Fibroblast of gingiva (primary cell): ENCODE measurements at regions not wholly inside any gene's neighbourhood (a gene's known extent, or its start where the extent isn't known, plus 50 kb on each side); places are given as distances from the start of the nearest gene placed in this dataset.
A peak's percentile ranks its signal among the peaks of the same experiment; 100 is the strongest.

ENCODE experiments used
- DNase-seq: peaks from one replicate; pipeline ENCODE4 v3.0.0-alpha.2; 2011; ENCODE audit warnings: low read depth

DNA sequence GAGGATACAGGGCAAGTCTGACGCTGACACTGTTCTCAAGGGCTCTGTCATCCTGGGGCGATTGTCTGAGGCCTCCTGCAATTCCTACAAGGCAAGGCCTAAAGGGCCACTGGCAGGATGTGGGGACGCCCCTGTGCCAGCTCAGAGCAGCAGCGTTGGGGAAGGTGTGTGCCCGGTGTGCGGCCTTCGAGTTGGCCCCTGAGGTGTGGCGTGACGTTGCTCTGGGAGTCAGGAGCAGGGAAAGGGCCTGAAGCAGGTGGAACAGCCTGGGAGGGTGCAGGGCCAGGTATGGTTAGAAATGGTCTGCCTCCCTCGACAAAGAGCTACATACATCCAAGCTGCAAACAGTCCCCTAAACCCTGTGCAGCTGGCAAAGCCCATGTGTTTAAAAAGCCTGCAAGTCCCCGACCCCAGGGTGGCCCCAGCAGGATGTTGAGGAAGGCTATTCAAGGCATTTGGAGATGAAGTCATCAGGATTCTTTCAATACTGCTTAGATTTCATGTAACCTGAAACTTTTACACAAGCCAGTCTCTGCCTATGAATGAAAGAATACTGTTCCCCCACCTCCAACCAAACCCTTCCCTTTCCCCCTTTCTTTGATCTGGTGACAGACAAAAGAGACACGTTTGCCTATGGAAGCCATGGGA lies 142.5 kb upstream of the TNS3 start:
- DNase-seq: peak; percentile 75

DNA sequence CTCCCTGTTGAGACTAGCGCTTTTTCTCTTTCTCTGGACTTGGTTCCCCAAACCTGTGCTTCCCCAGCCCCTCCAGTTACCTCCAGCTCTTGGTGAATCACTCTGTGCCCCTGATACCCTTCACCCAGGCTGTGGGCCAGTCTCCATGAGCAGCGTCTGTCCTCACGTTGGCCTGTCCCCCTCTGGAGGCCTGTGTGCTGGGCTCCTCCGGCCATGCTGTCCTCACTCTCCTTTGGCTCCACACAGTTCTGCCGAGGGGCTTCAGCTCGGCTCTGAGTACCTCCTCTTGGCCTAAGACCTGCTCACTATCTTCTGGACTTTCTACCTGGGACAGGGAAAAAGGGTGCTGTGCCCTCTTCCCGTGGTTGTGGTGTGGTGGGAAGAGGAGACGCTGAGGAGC lies 140.2 kb upstream of the TNS3 start:
- DNase-seq: no peak

DNA sequence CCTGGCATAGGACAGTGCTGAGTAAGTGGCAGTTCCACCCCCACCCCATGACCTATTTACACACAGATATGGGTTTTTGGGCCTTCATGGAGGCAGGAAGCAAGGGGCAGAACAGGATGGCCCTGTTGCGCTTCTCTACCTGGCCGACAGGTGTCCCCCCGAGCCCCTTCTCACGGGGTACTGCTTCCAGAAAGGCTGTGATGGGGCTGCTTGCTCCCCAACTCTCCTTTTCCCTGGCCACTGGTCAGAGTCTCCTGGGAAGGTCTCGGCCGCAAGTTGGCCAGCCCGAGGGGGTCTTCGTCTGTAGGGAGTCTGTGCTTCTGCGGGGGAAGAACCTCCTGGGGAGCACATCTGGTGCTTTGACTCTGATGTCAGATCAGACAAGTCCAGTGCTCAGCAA lies 139.8 kb upstream of the TNS3 start:
- DNase-seq: no peak

DNA sequence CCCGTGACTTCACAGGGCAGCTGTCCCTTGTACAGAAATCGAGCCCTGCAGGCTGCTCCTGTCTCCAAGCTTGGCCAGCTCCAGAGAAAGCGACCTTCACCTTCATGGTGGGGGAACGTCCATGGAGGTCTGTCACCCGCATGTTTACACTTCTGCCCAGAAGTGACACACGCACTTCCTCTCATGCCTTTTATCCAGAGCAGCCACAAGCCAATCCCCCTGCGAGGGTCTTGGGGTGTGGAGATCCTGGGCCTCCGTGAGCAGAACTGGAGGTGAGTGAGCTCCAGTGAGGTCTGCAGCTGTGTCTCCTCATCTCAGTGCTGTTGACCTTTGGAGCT lies 139.0 kb upstream of the TNS3 start:
- DNase-seq: no peak

DNA sequence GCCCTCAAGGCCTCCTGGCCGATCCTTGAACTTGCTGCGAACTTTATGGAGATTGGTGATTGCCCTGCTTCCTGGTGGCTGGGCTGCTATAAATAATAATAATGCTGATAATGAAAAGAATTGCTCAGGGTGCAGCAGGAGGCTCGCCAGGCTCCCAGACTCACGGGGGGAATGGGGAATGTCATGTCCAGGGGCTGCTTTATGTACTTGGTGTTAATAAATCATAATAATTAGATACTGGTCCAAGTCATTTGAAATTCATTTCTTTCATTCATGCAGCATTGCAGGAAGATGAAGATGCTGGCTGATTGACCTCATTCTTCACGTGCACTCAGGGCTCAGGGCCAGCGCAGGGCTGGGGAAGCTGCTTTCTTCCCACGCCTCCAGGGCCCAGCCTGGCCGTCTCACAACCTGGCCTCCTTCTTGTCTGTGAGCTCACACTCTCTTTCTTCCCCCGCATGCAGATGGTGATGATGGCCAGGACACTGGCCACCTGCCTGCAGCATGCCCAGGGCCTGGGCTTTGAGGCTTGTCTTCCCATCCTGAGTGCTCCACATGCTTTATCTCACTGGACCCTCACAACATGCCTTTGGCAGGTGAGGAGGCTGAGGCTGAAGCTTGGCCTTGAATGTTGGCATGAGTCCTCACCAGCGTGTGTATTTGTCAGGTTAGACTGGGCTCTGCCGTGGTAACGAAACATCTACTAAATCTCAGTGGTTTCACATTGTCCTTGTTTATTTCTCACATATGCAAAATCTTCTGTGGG lies 138.4 kb upstream of the TNS3 start:
- DNase-seq: no peak

DNA sequence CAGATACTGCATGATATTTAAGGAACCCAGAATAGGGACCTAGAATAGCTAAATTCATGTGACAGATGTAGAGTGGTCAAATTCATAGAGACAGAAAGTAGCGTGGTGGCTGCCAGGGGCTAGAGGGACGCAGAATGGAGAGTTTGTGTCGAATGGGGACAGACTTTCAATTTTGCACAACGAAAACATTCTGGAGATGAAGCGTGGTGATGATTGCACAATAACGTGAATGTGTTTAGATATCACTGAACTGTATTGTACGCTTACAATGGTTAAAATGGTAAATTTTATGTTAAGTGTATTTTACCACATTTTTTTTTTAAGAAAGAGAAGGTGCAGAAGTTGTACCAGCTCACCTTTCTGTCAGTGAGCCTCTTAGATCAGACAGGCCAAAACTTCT lies 137.8 kb upstream of the TNS3 start:
- no peak for DNase-seq

DNA sequence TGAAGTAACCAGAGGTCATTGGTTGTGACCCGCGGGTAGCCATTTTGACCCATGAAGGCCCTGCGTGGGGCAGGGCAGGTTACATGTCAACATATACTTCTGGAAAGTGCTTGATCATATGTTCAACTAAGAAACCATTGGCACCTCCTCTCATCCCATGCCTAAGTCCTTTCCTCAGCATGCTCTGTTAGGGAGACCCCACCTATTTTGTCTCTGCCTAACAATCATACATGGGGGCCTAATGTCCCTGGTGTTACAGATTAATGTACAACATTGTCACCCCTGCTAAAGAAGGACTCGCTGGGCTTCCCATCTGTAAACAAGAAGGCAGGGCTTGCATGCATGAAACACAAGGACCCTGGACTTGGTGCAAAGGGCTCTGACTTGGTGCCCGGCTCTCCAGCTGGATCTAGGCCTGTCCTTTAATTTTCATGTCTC lies 133.7 kb upstream of the TNS3 start:
- no peak for DNase-seq

DNA sequence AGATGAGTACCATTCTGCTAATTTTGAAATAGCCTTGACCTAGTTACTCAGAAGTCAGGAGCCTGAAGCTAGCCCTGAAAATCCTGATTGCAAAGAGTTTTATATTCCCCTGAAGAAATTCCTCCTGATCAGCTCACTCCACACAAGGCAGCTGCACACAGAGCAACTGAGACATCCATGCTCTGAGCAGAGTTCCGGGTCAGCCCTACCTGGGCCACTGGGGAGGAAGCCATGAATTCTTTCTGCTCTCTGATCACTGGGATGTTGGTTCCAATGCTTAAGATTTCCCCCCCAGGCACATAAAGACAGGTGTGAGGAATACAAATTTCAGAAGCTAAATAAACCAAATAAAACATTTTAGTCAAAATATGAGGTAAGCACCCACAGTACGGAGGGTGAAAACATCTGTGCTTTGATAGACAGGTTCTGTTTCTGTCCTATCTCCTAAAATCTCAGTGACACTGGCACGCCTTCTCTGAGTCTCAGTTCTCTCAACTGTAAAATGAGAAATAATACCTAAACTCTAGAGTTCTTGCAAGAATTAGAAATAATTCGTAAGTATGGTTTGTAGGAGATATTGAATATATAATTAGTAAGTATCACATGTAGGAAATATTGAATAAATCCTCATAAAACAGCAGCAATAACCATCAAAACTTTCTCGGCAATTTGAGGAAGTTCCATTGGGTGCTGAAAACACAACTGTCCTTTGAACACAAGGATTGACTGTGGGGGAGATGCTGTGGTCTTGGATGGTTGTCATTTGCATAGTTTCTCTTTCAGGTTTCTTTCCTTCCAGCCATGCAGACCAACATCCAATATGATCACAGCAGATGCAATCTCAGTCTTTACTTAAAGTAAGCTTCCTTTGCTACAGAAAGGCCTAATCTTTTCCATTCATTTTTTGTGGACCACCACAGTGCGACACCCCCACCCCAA lies 133.0 kb upstream of the TNS3 start:
- DNase-seq: no peak

DNA sequence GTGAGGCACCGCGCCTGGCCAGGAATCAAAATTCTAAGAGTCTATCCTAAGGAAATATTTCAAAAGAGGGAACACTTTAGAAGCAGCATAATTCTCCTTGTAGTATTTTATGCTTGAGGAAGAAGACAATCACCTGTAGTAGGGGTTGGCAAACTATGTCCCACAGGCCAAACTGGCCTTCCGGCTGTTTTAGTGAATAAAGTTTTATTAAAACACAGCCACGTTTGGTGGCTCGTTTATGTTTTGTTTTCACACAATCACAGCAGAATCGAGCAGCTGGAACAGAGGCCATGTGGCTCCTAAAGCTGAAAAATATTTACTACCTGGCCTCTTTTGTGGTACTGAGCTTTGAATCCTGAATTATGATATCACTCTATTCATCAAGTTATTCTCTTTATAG lies 131.7 kb upstream of the TNS3 start:
- no peak for DNase-seq

DNA sequence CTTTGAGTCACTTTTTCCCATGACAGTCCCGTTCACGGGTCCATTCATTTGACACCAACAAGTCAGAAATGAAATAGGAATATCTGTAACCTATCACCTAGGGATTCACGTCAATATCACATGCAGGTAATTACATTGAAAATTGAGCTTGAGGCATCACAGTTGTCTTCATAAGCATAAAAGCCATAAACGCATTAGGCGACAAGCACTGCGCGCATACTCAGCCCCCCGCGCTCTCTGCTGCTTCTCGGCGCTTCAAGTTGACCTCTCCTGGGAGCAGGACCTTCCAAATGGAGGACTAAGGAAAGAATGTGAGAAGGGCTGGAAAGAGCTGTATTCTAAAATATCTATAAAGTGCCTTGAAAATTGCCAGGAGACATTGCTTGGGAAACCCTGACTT lies 130.5 kb upstream of the TNS3 start:
- no peak for DNase-seq

DNA sequence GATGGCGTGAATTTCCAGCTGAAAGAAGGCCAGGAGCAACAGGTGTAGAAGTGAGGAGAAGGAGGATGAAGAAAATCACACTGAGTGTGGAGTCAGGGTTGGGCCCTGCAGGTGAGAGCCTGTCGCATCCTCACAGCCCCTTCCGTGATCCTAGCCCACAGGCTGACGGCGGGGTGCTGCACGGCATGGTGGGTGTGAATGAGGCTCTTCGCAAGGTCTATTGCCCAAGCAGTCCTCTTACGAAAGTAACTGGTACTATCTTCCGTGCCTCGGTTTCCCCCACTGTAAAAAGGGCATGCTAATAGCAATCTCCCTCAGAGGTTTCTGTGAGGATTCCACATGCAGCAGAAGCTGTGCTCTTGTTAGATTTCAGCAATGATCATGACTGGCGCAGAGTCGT lies 129.9 kb upstream of the TNS3 start:
- no peak for DNase-seq

DNA sequence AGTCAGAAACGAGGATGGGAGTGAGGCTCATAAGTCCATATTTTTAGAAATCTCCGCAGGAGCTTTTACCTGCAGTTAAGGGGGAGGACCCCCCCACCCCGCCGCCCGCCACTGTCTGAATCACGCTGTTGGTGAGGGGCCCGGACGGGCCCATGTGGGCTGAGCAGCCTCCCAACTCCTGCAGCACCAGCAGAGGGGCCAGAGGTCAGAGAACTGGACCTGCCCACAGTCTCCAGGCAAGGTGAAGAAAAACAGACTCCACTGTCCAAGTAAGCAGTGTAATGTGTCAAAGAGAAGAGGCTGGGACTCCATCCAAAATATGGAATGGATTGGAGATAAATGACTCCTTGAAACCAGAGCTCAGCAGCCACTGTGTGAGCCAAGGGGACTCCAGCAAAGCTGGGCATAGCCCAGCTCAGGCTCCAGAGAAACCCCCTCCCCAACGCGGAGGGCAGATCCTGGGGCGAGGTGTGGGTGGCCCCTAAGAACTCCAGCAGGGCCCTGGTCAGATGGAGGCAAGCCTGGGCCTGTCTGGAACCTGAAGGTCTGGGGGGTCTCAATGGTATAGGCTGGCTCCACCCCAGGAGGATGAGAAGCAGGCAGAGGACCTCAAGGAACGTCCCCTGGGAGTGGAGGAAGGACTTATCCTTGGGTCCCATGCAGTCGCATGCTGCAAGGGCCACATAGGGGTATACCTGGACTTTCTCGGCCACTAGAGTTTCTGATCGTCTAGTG lies 128.5 kb upstream of the TNS3 start:
- no peak for DNase-seq

DNA sequence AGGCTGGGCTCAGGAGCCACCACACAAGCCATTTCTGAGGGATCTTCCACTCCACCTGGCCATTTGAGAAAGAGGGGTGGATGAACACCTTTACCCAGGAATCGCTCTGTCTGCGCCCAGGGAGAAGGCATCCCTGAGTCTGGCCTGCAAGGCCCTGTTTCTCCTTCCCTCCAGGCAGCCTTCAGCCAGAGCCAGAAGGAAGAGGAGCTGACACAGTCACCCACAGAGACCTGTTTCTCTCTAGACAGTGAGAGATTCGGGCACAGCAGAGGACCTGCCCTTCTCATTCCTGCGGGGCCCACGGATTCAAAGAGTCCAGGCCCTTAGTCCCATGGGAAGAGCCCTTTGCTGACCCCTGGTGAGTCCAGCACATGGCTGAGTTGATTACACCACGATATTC lies 127.5 kb upstream of the TNS3 start:
- DNase-seq: no peak

DNA sequence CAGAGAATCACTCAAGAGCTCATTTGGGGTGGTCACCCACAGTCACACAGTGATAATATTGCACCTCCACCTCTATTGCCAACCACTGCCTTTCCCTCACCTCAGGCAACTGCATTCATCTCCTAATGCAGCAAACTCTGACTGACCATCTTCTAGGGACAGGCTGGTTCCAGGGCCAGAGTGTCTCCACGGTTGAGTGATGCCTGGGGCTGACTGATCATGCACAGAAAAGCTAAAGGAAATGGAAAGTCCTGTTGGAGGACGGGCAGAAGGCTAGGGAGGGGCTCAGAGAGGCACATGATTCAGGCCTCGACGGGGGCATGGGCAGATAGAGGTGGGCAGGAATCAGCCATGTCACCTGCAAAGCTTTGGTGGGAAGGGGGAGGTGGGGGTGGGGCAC lies 127.1 kb upstream of the TNS3 start:
- no peak for DNase-seq

DNA sequence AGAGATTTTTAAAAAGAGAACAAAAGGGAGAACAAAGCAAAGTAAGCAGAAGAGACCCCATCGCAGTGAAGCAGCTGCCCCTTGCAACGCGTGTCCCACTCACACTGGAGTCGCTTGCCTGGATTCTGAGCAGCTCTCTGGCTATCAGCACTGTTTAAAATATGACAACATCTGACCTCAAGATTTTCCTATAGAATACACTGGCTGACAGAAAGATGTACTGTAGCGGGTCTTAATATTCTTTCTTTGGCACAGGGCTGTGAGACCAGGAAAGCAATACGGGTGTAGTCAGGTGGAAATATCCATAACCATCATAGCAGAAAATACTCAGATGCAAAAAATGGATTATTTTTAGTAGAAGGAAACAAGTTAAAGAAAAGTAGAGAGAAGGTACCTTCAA lies 125.7 kb upstream of the TNS3 start:
- DNase-seq: no peak

DNA sequence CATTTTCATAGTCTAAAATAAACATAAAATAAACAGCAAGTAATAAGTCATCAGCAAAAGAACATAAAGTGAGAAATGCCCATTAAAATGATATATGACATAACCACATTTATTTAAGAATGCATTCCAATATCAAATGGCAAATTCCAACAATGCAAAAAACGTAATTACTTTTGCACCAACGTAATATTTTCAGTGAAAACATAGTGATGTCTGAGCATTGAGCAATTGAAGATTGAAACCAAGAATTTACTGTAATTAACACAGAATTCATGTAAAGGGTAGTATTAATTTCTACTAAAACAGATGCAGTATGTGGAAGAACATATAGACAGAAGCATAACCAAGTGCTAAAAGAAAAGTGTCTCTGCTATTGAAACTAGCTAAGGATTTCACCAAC lies 123.0 kb upstream of the TNS3 start:
- DNase-seq: no peak

DNA sequence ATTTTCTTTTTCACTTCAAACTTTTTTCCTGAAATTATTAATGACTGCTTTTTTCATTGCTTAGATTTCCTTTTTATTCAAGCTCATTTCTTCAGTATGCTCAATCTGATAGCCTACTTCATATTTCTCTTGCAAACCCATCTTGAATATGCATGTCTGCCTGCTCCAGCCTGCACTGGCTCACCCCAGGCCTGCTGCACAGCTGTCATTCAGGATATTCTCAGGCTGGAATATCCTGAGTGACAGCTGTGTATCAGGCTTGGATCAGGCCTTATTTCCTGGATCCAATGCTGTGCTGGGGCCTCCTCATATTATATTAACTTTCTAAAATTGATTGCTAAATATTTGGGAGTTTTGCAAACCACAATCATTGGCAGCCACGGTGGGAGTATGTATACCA lies 120.2 kb upstream of the TNS3 start:
- DNase-seq: no peak

DNA sequence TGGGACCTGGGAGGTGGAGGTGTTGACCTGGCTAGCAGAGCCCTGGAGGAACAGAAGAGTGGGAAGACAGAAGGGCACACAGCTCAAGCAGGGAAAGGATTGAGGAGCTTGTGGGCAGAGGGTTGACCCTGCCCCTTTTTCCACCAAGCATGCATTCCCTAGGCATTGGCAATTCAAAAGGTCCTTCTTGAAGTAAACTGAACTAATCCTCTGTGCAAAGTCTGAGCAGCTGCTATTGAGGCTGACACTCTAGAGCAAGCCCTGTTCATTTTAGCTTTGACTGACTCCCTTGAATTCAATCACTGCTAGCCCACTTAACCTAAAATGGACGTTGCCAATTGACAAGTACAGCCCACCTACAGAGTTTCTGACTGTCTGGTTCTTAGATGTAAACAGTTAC lies 116.5 kb upstream of the TNS3 start:
- DNase-seq: no peak

DNA sequence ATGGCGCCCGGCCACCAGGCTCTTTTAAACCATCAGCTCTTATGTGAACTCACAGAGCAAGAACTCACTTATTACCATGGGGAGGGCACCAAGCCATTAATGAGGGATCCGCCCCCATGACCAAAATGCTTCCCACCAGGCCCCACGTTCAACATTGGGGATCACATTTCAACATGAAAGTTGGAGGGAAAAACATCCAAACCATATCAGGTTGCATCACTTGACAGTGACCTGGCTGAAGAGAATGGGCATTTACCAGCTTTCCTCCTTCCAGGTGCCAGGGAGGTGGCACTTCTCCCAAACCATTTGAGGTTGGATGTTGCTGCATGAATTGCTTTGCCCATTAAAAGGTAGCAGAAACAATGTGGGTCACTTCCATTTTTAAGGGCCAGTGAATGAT lies 115.6 kb upstream of the TNS3 start:
- no peak for DNase-seq

DNA sequence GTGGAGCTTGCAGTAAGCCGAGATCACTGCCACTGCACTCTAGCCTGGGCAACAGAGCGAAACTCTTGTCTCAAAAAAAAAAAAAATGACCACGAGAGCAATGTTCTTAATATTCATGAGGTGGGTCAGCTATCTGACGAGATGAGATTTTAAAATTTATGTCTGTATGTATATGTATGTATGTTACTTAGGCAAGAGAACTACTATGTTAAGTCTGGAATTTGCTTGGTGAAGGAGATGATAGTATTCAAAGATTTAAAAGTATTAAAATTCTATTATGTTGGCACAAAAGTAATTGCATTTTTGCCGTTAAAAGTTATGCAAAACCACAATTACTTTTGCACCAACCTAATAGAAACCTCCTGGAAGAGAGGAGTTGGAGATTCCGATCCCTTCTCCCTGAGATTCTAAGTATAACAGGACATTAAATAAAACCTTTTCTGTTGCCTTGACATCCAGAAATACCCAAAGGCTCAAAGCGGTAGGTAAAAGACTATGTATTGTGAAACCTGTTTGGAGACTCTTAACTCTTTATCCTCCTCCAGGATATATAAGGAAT lies 114.3 kb upstream of the TNS3 start:
- no peak for DNase-seq

DNA sequence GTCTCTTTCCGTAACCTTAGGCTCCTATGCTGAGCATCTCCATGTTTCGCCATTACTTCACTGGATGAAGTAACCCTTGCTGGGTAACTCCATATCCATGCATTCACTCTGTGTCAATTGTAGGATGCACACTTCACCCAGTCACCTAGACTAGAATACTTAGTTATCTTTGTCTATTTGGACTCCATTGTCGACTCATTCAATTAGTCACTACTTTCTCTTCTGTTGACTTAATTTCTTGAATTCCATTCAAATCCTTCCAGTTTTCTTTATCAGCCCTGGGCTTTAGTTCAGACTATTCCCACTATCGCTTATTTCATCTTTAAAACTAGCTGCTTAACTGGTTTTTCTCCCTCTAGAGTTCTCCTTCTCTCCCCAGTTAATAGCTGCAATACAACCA lies 111.3 kb upstream of the TNS3 start:
- DNase-seq: peak; percentile 20

DNA sequence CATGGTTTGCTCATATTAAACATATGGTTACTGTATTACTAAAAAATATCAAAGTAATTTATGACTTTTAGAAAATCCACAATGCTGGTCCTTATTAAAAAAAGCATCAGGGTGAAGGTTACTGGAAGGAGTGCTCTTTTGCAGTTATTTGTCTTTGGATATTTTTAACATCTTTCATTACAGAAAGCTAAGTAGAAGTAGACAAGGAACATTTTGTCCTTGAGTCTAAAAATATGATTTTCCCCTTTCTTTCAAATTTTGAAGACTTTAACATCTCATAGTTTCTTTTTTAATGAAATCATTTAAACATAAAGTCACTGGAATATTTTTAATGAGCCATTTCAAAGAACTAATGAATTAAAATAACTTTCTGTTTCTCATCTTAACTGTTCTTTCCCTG lies 110.1 kb upstream of the TNS3 start:
- DNase-seq: no peak
